GM18858 (cell line): ENCODE measurements at regions not wholly inside any gene's neighbourhood (a gene's known extent, or its start where the extent isn't known, plus 50 kb on each side); places are given as distances from the start of the nearest gene placed in this dataset.
"Not testable (repeated sequence)": the region's sequence is repeated elsewhere in the genome, so short reads cannot be mapped to it uniquely, and the experiment has no call there.

Source experiments
- ATAC-seq: cut with Tn5 transposase; IDR thresholded peaks from one replicate; pipeline ENCODE4 v1.9.1; 2021; ENCODE audit not compliant: unreplicated experiment

- no peak for ATAC-seq
Measured at GRCh38 chr6:168948002-168948401, 305.6 kb downstream of the THBS2 start.

GRCh38 chr6:168943231-168943905, 310.3 kb downstream of the THBS2 start:
- no peak for ATAC-seq

- ATAC-seq, result no peak
Measured at GRCh38 chr6:168942646-168943045, 311.0 kb downstream of the THBS2 start.

- ATAC-seq, result no peak
Measured at GRCh38 chr6:168941036-168941435, 312.6 kb downstream of the THBS2 start.

- ATAC-seq, result no peak
Measured at GRCh38 chr6:168939796-168940195, 313.9 kb downstream of the THBS2 start.

GRCh38 chr6:168939041-168939440, 314.6 kb downstream of the THBS2 start:
- no peak for ATAC-seq

- ATAC-seq, result no peak
Measured at GRCh38 chr6:168938546-168938945, 315.1 kb downstream of the THBS2 start.

- ATAC-seq, result no peak
Measured at GRCh38 chr6:168937054-168937453, 316.6 kb downstream of the THBS2 start.

- ATAC-seq, result no peak
Measured at GRCh38 chr6:168935628-168936010, 318.0 kb downstream of the THBS2 start.

GRCh38 chr6:168934660-168935627, 318.7 kb downstream of the THBS2 start:
- ATAC-seq, result no peak

- ATAC-seq, result not testable (repeated sequence)
Measured at GRCh38 chr6:168932171-168932570, 321.5 kb downstream of the THBS2 start.

- ATAC-seq, result not testable (repeated sequence)
Measured at GRCh38 chr6:168931072-168931471, 322.6 kb downstream of the THBS2 start.

GRCh38 chr6:168929871-168930450, 323.7 kb downstream of the THBS2 start:
- no peak for ATAC-seq

GRCh38 chr6:168928012-168928411, 325.6 kb downstream of the THBS2 start:
- no peak for ATAC-seq

- ATAC-seq, result no peak
Measured at GRCh38 chr6:168927026-168927425, 326.6 kb downstream of the THBS2 start.

GRCh38 chr6:168926306-168926705, 327.3 kb downstream of the THBS2 start:
- no peak for ATAC-seq

- no peak for ATAC-seq
Measured at GRCh38 chr6:168925671-168926070, 328.0 kb downstream of the THBS2 start.

GRCh38 chr6:168923171-168923570, 330.5 kb downstream of the THBS2 start:
- no peak for ATAC-seq

- no peak for ATAC-seq
Measured at GRCh38 chr6:168922436-168922835, 331.2 kb downstream of the THBS2 start.

- ATAC-seq, result no peak
Measured at GRCh38 chr6:168920289-168920688, 333.4 kb downstream of the THBS2 start.

GRCh38 chr6:168919470-168920179, 334.0 kb downstream of the THBS2 start:
- ATAC-seq, result no peak
